ENCODE measurements at regions not wholly inside any gene's neighbourhood (a gene's known extent, or its start where the extent isn't known, plus 50 kb on each side); places are given as distances from the start of the nearest gene placed in this dataset.

DNA sequence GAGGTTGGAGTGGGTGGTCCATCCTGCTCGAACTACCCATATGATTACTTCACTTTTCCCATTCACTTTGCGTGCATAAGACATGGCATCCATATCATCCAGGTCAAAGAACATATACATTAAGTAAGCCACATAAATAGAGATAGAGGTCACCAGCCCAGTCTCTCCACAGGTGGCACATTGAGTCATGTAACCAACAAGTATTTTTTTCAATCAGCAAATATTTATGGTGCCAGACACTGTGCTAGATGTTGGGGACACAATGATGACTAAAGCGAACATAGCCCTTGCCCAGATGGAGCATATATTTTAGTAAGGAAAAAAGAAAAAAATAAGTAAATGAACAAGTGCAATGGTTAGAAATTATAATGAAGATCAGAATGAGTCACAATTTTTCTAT lies 83.6 kb upstream of the LCLAT1 start:
- in situ Hi-C loops (cut with MboI; ENCODE audit: low pct_unique_long_range_greater_than_20kb, low sequenced_read_pairs), result no loop called here

DNA sequence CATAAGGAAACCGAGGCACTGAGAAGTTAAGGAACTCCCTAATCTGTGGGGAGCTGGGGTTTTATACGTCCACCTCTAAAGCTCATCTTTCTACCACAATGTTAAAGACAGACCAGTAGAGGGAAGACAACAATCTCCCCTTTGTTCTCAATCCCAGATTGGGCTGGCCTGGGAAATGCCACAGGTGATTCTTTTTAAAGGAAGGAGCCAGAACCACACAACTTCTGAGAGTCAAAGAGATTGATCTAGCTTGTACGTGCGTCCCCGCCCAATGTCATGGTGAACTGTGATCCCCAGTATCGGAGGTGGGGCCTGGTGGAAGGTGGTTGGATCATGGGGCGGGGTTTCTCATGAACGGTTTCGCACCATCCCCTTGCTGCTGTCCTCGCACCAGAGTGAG lies 81.8 kb upstream of the LCLAT1 start:
- DNase-seq, result no peak
- in situ Hi-C loops (cut with MboI; ENCODE audit: low pct_unique_long_range_greater_than_20kb, low sequenced_read_pairs), result no loop called here

More for the DNA sequence above, 83.6 kb upstream of the LCLAT1 start:
- no peak for DNase-seq

DNA sequence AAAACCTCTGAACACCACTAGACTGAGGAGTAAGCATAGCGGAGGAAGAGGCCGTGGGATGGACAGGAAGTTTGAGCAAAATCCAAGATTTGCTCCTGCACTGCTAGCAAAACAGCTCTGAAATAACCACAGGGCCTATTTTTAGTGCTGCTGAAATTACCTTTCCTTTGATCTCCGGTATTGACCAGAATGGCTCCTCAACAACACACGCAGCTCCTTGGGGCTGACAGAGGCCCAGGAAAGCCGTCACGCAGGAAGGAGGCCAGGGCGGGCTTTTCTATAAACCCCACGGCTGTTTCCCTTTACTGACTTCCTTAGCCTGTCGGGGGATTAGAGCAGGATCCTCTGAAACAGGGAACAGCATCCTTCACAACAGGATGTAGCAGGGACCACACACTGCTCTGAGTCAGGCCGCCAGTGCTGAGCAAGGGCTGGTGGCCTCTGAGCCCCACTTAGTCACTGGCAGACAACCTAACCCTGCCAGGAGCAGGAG lies 80.8 kb upstream of the LCLAT1 start:
- in situ Hi-C loops (cut with MboI; ENCODE audit: low pct_unique_long_range_greater_than_20kb, low sequenced_read_pairs), result no loop called here

DNA sequence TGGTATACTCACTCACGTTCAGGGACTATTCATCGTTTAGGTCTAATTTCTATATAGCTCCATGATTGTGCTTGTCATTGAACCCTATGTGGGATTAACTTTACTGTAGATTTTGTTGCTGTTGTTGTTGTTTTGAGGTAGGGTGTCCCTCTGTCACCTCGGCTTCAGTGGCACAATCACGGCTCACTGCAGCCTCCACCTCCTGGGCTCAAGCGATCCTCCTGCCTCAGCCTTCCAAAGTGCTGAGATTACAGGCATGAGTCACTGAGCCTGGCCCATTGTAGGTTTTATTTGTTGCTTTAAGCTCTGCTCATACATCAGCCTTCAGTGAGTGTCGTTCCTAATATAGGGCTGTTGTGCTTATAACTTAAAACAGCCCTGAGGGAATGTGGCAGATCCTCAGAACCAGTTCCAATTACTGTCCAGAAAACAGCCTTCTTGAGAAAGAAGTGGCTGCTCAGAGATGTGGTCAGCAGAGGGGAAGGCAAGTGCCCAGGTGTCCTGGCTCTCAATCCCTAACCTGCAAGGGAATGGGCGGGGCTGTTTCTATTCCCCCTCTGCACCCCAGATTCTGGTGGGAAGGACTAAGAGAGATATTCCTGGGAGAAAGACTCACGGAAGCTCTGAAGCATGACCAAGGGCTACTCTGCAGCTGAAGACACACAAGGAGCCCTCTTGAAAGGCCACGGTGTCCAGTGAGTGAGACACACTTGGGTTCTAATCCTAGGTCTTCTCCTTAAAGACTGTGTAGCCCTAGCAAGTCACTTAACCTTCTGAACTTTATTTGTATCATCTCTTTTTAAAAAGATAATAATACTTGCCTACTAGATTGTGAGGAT lies 79.6 kb upstream of the LCLAT1 start:
- in situ Hi-C loops (cut with MboI; ENCODE audit: low pct_unique_long_range_greater_than_20kb, low sequenced_read_pairs), result no loop called here
- no peak for DNase-seq

More for the DNA sequence above, 80.8 kb upstream of the LCLAT1 start:
- no peak for DNase-seq

DNA sequence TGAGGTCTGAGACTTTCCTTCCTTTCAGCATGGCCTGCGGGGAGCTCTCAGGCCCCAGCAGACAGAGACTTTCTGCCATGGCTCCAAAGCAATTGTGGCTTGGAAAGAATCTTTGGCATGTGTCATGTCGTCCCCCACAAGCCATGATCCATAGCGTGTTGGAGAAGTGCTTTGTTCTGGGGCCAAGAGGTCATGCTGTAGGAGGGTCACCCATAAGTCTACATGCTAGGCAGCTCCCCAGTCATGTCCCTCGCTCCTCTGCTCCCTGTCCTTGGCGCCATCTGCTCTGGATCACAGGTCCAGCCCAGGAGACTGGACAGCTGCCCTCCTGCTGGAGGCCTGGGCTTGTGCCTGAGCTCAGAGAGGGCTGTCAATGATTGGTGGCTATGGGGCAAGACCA lies 78.8 kb upstream of the LCLAT1 start:
- in situ Hi-C loops (cut with MboI; ENCODE audit: low pct_unique_long_range_greater_than_20kb, low sequenced_read_pairs), result no loop called here
- no peak for DNase-seq

DNA sequence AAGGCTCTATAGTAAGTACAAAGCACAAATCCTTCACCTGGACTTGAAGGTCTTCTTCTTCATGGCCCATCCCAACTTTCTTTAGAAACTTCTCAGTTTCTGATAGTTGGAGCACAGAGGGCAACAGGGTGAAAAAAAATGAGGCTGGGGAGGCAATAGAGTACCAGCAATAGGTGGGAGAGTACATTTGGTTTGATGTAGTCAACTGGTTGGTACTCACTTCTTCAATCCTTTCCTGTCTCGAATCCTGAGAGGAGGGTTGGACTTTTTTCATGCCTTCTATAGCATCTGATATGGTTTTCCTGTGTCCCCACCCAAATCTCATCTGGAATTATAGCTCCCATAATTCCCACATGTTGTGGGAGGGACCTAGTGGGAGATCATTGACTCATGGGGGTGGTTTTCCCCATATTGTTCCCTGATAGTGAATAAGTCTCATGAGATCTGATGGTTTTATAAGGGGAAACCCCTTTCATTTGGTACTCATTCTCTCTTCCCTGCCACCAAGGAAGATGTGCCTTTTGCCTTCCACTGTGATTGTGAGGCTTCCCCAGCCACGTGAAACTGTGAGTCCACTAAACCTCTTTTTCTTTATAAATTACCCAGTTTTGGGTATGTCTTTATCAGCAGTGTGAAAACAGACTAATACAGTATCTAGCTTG lies 75.9 kb upstream of the LCLAT1 start:
- DNase-seq, result no peak
- in situ Hi-C loops (cut with MboI; ENCODE audit: low pct_unique_long_range_greater_than_20kb, low sequenced_read_pairs), result no loop called here

DNA sequence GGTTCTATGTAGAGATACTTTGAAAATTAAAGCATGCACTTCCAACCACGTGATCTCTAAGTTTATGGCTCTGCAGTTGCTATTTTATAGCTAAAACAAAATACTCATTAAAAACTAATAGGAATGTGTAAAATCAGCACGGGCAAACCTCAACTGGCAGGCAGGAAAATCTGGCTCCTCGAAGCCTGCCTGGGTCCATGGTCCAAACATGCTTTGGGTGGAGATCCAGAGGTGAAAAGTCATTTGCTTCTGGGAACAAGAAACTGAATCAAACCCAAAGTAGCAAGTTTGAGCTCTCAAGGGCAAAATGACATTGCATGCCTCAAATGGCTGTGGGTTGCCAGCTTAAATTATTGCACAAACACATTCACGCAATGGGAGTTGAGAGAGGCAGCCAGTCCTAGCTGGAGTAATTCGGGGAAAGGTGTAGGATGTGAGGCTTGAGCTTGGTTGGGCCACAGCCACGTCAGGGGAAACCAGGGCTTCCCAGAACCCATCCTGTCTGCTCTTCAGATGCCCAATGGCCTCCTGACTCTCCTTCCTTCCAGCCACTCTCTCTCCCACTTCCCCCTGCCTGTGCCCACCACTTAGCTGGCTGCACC lies 75.2 kb upstream of the LCLAT1 start:
- in situ Hi-C loops (cut with MboI; ENCODE audit: low pct_unique_long_range_greater_than_20kb, low sequenced_read_pairs), result no loop called here

DNA sequence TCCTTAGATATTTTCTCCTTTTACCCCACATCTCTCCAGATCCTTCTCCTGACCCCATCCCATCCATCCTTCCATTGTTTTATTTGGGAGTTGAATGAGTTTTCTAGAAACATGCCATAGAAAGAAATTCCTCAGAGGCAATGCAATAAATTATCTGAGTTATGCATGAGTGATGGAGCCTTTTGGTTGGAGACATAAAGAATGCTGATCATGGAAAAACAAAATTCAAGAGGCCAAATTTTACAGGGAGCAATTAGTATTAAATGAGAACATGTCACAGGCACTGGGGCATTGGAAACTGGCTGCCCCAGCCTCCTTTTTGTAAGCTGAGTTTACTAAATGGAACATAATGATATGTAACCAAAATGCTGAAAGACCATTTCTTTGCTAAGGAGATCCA lies 74.2 kb upstream of the LCLAT1 start:
- in situ Hi-C loops (cut with MboI; ENCODE audit: low pct_unique_long_range_greater_than_20kb, low sequenced_read_pairs), result no loop called here
- DNase-seq, result no peak

More for the DNA sequence above, 75.2 kb upstream of the LCLAT1 start:
- DNase-seq, result no peak

DNA sequence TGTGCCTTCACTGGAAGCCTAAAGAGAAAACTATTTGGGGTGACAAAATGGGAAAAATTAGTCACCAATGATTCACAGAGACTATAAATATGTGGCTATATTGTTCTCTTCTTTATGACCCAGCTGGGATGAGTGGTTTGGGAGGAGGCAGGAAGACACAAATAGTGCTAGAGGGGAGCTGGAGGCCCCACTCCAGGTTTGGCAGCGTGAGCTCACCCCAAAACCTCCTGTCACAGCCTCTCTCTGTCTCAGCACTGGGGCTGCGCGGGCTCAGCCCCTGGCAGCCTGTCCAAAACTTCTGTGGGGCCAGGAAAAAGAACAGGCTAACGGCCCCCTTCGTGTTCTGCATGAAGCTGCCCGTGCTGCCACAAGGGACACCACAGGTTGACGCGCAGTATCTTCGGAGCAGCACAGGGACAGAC lies 73.2 kb upstream of the LCLAT1 start:
- DNase-seq, result no peak
- in situ Hi-C loops (cut with MboI; ENCODE audit: low pct_unique_long_range_greater_than_20kb, low sequenced_read_pairs), result no loop called here

DNA sequence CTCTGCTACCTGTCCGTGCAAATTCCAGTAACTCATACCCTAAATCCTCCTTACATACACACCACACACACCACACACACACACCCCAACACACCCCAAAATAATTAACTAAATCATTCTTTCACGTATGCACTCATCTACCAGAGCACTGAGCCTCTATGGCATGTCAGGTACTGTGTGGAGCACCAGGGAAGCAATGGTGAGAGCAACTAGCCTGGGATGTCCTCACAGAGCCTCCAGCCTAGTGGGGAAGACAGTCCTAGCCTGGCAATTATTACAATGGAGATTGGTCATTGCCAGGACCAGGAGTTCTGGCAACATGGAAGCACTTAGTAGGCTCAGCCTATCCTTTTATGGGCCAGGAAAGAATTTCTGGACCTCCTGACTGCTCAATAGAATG lies 72.7 kb upstream of the LCLAT1 start:
- no peak for DNase-seq
- in situ Hi-C loops (cut with MboI; ENCODE audit: low pct_unique_long_range_greater_than_20kb, low sequenced_read_pairs), result no loop called here

DNA sequence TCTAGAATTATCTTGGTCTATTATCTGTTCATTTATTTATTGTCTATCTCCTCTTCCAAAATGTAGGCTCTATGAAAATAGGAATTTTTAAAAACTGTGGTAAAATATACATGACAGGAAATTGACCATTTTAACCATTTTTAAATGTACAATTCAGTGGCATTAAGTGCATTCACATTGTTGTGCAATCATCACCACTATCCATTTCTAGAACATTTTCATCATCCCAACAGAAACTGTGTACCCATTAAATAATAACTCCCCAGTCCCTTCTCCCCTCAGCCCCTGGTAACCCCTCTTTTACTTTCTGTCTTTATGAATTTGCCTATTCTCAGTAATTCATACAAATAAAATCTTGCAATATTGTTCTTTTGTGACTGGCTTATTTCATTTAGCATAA lies 71.1 kb upstream of the LCLAT1 start:
- in situ Hi-C loops (cut with MboI; ENCODE audit: low pct_unique_long_range_greater_than_20kb, low sequenced_read_pairs), result no loop called here
- DNase-seq, result no peak

DNA sequence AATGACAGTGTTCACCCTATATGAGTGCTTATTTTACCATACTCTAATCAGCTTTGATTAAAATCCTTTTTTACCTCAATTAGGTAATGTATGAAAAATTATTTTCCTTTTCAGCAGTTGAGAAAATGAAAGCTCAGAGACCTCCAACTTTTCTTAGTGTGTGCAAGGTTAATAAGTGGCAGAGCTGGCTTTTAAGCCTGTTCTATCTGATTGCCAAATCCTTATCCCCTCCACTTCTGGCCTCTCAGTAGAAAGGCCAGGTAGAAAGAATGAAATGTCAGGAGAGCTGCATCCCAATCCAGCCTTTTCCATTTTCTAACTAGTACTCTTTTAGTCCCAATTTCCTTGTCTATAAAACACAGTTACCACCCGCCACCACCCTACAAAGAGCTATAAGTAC lies 67.6 kb upstream of the LCLAT1 start:
- in situ Hi-C loops (cut with MboI; ENCODE audit: low pct_unique_long_range_greater_than_20kb, low sequenced_read_pairs), result no loop called here
- no peak for DNase-seq

DNA sequence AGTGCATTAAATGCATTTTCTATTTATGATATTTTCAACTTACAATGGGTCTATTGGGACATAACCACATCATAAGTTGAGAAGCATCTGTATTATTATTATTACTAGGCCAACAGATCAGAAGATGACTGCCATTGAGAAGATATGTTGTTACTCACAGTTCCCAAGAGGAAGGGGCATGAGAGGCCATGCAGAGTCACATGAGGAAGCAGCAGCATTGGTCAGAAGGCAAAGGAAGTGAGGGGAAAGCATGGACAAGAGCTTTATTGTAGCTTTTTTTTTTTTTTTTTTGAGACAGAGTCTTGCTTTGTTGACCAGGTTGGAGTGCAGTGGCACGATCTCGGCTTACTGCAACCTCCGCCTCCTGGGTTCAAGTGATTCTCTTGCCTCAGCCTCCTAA lies 66.2 kb upstream of the LCLAT1 start:
- in situ Hi-C loops (cut with MboI; ENCODE audit: low pct_unique_long_range_greater_than_20kb, low sequenced_read_pairs), result no loop called here
- no peak for DNase-seq

DNA sequence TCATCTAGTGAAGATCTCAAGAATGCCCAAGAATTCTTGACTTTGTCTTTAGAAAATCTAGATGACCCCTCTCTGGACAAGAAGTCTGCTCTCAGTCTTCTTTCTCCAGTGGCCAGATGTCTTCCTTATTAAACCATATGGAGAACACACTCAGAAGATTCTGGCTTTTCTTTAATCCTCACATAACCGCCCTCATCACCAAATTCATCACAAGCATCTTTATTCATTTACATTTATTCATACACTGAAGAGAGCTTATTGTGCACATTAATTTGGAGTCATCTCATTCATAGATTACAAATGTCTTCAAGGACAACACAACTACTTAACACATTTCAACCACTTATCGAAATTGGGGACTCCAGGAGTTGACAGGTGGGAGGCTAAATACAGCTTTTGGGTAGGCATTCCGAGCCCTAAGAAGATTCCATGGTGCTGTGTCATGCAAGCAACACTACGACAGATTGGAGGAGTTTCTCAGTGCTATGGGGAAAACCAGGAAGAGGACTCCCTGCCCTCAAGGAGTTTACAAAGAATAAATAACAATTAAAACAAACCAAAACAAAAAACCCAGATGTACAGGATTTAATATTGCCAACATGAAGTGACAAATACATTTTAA lies 64.8 kb upstream of the LCLAT1 start:
- in situ Hi-C loops (cut with MboI; ENCODE audit: low pct_unique_long_range_greater_than_20kb, low sequenced_read_pairs), result no loop called here
- DNase-seq, result no peak

DNA sequence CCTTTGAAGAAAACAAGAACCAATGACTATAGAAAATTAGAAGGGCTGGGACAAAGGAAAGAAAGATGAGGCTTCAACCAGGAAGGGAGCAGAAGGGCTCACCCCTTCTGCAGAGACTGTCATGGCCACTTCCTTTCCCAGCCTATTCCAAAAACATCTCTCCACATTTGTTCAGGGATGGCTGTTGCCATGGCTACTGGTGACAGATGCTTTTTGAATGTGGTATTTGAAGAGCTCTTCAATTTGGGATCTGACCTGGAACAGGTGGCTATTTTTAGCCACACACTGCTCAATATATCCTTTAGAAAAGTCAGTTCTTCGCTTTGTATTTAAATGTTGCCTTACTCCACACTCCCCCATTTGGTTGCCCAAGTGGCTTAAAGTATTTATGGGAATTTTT lies 64.1 kb upstream of the LCLAT1 start:
- DNase-seq, result no peak
- in situ Hi-C loops (cut with MboI; ENCODE audit: low pct_unique_long_range_greater_than_20kb, low sequenced_read_pairs), result no loop called here

DNA sequence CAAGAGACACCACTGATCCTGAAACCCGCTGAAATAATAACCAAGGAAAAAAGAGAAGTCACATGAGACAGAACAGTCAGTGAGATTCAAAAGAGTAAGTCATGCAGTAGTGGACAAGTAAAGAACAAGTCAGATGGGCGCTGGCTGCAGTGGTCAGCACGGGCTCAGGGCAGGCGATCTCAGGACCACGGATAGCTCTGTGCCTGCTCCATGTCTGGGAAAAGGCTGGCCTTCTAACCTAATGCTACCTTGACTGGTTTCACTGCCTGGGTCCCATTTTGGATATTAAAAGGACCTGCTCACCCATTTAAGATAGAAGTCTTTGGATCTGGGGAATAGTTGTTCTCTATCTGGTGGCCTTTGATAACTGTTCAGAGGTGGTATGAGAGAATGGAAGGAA lies 61.7 kb upstream of the LCLAT1 start:
- in situ Hi-C loops (cut with MboI; ENCODE audit: low pct_unique_long_range_greater_than_20kb, low sequenced_read_pairs), result no loop called here
- DNase-seq, result no peak

DNA sequence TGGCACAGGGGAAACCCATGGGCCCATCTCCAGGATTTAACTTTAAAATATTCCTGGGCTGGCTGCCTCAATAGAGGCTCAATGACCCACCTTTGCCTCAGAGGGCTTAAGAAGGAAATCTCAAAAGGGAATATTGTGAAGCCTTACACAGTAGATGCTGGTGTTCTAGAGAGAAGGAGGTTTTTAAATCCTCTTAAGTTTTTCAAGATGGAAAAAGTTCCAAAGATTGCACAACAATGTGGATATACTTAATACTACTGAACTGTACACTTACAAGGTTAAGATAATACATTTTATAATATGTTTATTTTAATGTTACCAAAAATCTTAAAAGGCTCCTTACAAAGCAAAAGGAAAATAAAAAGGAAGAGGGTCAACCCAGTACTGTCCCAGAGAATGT lies 54.9 kb upstream of the LCLAT1 start:
- no peak for DNase-seq
- in situ Hi-C loops (cut with MboI; ENCODE audit: low pct_unique_long_range_greater_than_20kb, low sequenced_read_pairs), result no loop called here

DNA sequence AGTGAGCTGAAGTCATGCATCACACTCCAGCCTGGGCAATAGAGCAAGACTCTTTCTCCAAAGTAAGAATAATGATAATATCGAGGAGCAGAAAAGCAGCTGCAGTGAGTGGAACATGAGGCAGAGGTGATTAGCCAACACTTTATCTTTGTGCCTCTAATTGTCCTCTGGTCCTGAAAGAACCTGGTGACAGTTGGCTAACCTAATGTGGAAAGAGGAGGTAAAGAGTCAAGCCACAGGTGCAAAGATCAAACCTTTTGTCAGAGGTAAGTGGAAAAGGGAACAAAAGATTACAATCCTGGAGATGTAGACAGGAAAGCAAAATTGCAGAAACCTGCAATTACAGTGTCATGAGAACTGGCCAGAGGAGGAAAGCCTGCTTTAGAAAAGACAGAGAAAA lies 53.5 kb upstream of the LCLAT1 start:
- no peak for DNase-seq
- in situ Hi-C loops (cut with MboI; ENCODE audit: low pct_unique_long_range_greater_than_20kb, low sequenced_read_pairs), result no loop called here

DNA sequence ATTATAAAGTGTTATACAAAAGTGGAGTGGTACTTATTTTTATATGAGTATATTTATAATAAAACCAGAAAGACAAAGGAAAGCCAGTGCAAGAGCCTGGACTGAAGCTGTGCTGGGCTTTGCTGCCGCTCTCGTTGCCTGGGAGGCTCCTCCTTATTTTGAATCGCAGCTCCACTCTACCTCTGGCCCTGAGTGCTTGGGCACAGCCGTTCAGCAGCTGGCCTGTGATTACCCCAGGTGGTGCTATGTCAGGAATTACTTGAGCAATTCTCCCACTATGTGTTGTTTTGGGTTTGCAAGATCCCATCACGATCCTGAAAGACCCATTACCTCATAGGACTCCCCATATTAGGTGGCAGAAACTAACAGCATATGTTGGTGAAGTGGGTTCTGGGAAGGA lies 53.0 kb upstream of the LCLAT1 start:
- DNase-seq, result no peak

More for the DNA sequence above, 53.0 kb upstream of the LCLAT1 start:
- in situ Hi-C loops (cut with MboI; ENCODE audit: low pct_unique_long_range_greater_than_20kb, low sequenced_read_pairs), result no loop called here
